HL-60 (cell line): ENCODE measurements at regions not wholly inside any gene's neighbourhood (a gene's known extent, or its start where the extent isn't known, plus 50 kb on each side); places are given as distances from the start of the nearest gene placed in this dataset.

Source experiments
- DNase-seq, 2 experiments: peaks; one replicate each; pipeline ENCODE4 v3.0.0-alpha.2; 2010 to 2020; ENCODE audit warnings: low read depth in 1 of 2, low spot score in 1 of 2
- H3K27ac ChIP-seq: fragments of 250-450 bp; sonication (Bioruptor Pico); replicated peaks from 2 replicates; pipeline ENCODE4 v1.5.1; 2020; ENCODE audit warnings: mild to moderate bottlenecking, moderate library complexity
- H3K27me3 ChIP-seq: fragments of 250-450 bp; sonication (Bioruptor Pico); 2 replicates; pipeline ENCODE4 v1.5.1; 2021; ENCODE audit warnings: mild to moderate bottlenecking, moderate library complexity; ENCODE audit not compliant: insufficient read depth, poor library complexity, severe bottlenecking
- H3K4me3 ChIP-seq: replicated peaks from 2 replicates; pipeline ENCODE4 v1.5.1; 2011; ENCODE audit warnings: mild to moderate bottlenecking, control low read depth, low read length; ENCODE audit not compliant: insufficient read depth
- CTCF ChIP-seq: IDR thresholded peaks from one replicate; pipeline ENCODE4 v1.5.1; 2011; ENCODE audit warnings: low read length, control low read depth, inconsistent platforms; ENCODE audit not compliant: insufficient read depth
- GABPA ChIP-seq: IDR thresholded peaks from 2 replicates; pipeline ENCODE4 v1.6.1; 2012; ENCODE audit warnings: low read depth
- POLR2AphosphoS5 ChIP-seq: IDR thresholded peaks from 2 replicates; pipeline ENCODE4 v1.6.1; 2012; ENCODE audit warnings: low read depth
- REST ChIP-seq: IDR thresholded peaks from 2 replicates; pipeline ENCODE4 v1.6.1; 2012; ENCODE audit warnings: low read depth; ENCODE audit not compliant: insufficient replicate concordance
- SPI1 ChIP-seq: IDR thresholded peaks from 2 replicates; pipeline ENCODE4 v1.6.1; 2012; ENCODE audit warnings: low read depth, mild to moderate bottlenecking, borderline replicate concordance

- H3K4me3 ChIP-seq: no peak overlapping the region
- H3K27me3 ChIP-seq: no peaks in the 10 kb centered on the region
- no peak for DNase-seq
- TF ChIP-seq REST: no peak
- no peak for TF ChIP-seq POLR2AphosphoS5
- TF ChIP-seq CTCF: no peak
- TF ChIP-seq SPI1: no peak
- TF ChIP-seq GABPA: no peak
- no peak overlapping the region for H3K27ac ChIP-seq
Measured at GRCh38 chr6:153814136-153814535, 224.9 kb upstream of the OPRM1 start.

GRCh38 chr6:153804755-153805330 is 234.2 kb upstream of the OPRM1 start:
- Histone ChIP-seq H3K27me3 (no peaks in the 10 kb centered on the region), H3K27ac (no peak overlapping the region), H3K4me3 (no peak overlapping the region)
- no peak for TF ChIP-seq CTCF
- no peak for TF ChIP-seq SPI1
- TF ChIP-seq POLR2AphosphoS5: no peak
- no peak for DNase-seq

- Histone ChIP-seq H3K27me3 (no peaks in the 10 kb centered on the region), H3K27ac (no peak overlapping the region), H3K4me3 (no peak overlapping the region)
- TF ChIP-seq CTCF (no peak), SPI1 (no peak)
- DNase-seq: no peak
Measured at GRCh38 chr6:153801917-153802316, 237.1 kb upstream of the OPRM1 start.

GRCh38 chr6:153800580-153801188 is 238.4 kb upstream of the OPRM1 start:
- no peak for TF ChIP-seq GABPA
- TF ChIP-seq POLR2AphosphoS5: no peak
- no peak for TF ChIP-seq REST
- TF ChIP-seq SPI1: no peak
- TF ChIP-seq CTCF: no peak
- DNase-seq: no peak
- Histone ChIP-seq H3K27ac (no peak overlapping the region), H3K4me3 (no peak overlapping the region), H3K27me3 (no peaks in the 10 kb centered on the region)
